NCI-H82 (cell line): ENCODE measurements at regions not wholly inside any gene's neighbourhood (a gene's known extent, or its start where the extent isn't known, plus 50 kb on each side); places are given as distances from the start of the nearest gene placed in this dataset.

Source experiments
- DNase-seq: peaks from one replicate; lab custom pipeline; 2025; lab: John Stamatoyannopoulos, UW

GRCh38 chr3:143207338-143207961 lies 87.9 kb downstream of the CHST2 start:
- DNase-seq, result no peak

GRCh38 chr3:143208976-143209714 lies 89.6 kb downstream of the CHST2 start:
- DNase-seq, result no peak

GRCh38 chr3:143209715-143210059 lies 90.1 kb downstream of the CHST2 start:
- no peak for DNase-seq

- DNase-seq, result no peak
Observed at GRCh38 chr3:143210141-143210540, 90.6 kb downstream of the CHST2 start.

GRCh38 chr3:143215059-143215458 lies 95.5 kb downstream of the CHST2 start:
- no peak for DNase-seq
